Mesodermal cell (in vitro differentiated cells): ENCODE measurements at regions not wholly inside any gene's neighbourhood (a gene's known extent, or its start where the extent isn't known, plus 50 kb on each side); places are given as distances from the start of the nearest gene placed in this dataset.

ENCODE experiments used
- H3K27ac ChIP-seq: 2 replicates; pipeline ENCODE4 v1.7.0; 2013; ENCODE audit warnings: mild to moderate bottlenecking, low read depth, low read length, moderate library complexity; ENCODE audit not compliant: severe bottlenecking
- H3K36me3 ChIP-seq: 2 replicates; pipeline ENCODE4 v1.7.1; 2013; ENCODE audit warnings: mild to moderate bottlenecking, low read length, moderate library complexity; ENCODE audit not compliant: control insufficient read depth, insufficient read depth
- H3K4me1 ChIP-seq: one replicate; pipeline ENCODE4 v1.7.1; 2013; ENCODE audit warnings: mild to moderate bottlenecking, low read length; ENCODE audit not compliant: insufficient read depth, control insufficient read depth, poor library complexity, severe bottlenecking
- H3K4me3 ChIP-seq: 2 replicates; pipeline ENCODE4 v1.7.0; 2013; ENCODE audit warnings: low read length, control low read depth, mild to moderate bottlenecking; ENCODE audit not compliant: insufficient read depth, poor library complexity, severe bottlenecking; ENCODE audit errors: extremely low read depth
- H3K9me3 ChIP-seq: 2 replicates; pipeline ENCODE4 v1.7.1; 2013; ENCODE audit warnings: mild to moderate bottlenecking, low read length, moderate library complexity; ENCODE audit not compliant: control insufficient read depth
- WGBS, 2 experiments: methylation state at CpG; one replicate each; pipeline ENCODE4 v1.1.5; 2013; ENCODE audit warnings: missing lambda C conversion rate in 2 of 2; ENCODE audit not compliant: insufficient coverage in 2 of 2; 5-methylcytosine and 5-hydroxymethylcytosine counted together

GRCh38 chr2:192783643-192784042 is 588.9 kb upstream of the TMEFF2 start:
- H3K4me3 ChIP-seq: no peak overlapping the region
- no CpG with 5 or more reads among the region's 3 CpGs for WGBS, 2 experiments

GRCh38 chr2:192775459-192776262 is 580.9 kb upstream of the TMEFF2 start:
- Histone ChIP-seq H3K9me3 (no peaks in the 10 kb centered on the region), H3K27ac (no peak overlapping the region), H3K36me3 (no peaks in the 10 kb centered on the region), H3K4me3 (no peak overlapping the region), H3K4me1 (no peaks in the 10 kb centered on the region)
- WGBS, 2 experiments: 85 to 96% methylated on average over 2 to 3 of the region's 6 CpGs

More at GRCh38 chr2:192783643-192784042, 588.9 kb upstream of the TMEFF2 start:
- Histone ChIP-seq H3K27ac (no peak overlapping the region), H3K4me1 (no peaks in the 10 kb centered on the region), H3K9me3 (no peaks in the 10 kb centered on the region), H3K36me3 (no peaks in the 10 kb centered on the region)

- Histone ChIP-seq H3K4me1 (no peaks in the 10 kb centered on the region), H3K27ac (no peak overlapping the region), H3K4me3 (no peak overlapping the region), H3K9me3 (no peaks in the 10 kb centered on the region), H3K36me3 (no peaks in the 10 kb centered on the region)
- 94 to 100% methylated on average over 1 to 3 of the region's 4 CpGs for WGBS, 2 experiments
Measured at GRCh38 chr2:192775011-192775410, 580.3 kb upstream of the TMEFF2 start.

- no peaks in the 10 kb centered on the region for H3K4me1 ChIP-seq
- no peaks in the 10 kb centered on the region for H3K36me3 ChIP-seq
- H3K4me3 ChIP-seq: no peak overlapping the region
- no peak overlapping the region for H3K27ac ChIP-seq
- no peaks in the 10 kb centered on the region for H3K9me3 ChIP-seq
- WGBS, 2 experiments: 93% methylated on average over 1 of the region's 2 CpGs; no CpG with 5 or more reads in 1 of the 2 experiments
Measured at GRCh38 chr2:192773044-192773443, 578.3 kb upstream of the TMEFF2 start.

GRCh38 chr2:192749611-192750200 is 555.0 kb upstream of the TMEFF2 start:
- no peaks in the 10 kb centered on the region for H3K4me1 ChIP-seq
- no peaks in the 10 kb centered on the region for H3K9me3 ChIP-seq
- no CpG with 5 or more reads among the region's 1 CpG for WGBS, 2 experiments
- H3K27ac ChIP-seq: no peak overlapping the region
- H3K4me3 ChIP-seq: no peak overlapping the region
- H3K36me3 ChIP-seq: no peaks in the 10 kb centered on the region

- no peaks in the 10 kb centered on the region for H3K36me3 ChIP-seq
- H3K4me1 ChIP-seq: no peaks in the 10 kb centered on the region
- no peaks in the 10 kb centered on the region for H3K9me3 ChIP-seq
- H3K27ac ChIP-seq: no peak overlapping the region
- no peak overlapping the region for H3K4me3 ChIP-seq
Measured at GRCh38 chr2:192741889-192742288, 547.2 kb upstream of the TMEFF2 start.

- Histone ChIP-seq H3K36me3 (no peaks in the 10 kb centered on the region), H3K4me3 (no peak overlapping the region), H3K4me1 (no peaks in the 10 kb centered on the region), H3K9me3 (no peaks in the 10 kb centered on the region), H3K27ac (no peak overlapping the region)
- 77 to 84% methylated on average over 3 of the region's 3 CpGs for WGBS, 2 experiments
Measured at GRCh38 chr2:192735447-192735846, 540.7 kb upstream of the TMEFF2 start.

GRCh38 chr2:192729369-192729768 is 534.6 kb upstream of the TMEFF2 start:
- no peaks in the 10 kb centered on the region for H3K36me3 ChIP-seq
- no peaks in the 10 kb centered on the region for H3K4me1 ChIP-seq
- H3K9me3 ChIP-seq: no peaks in the 10 kb centered on the region
- H3K4me3 ChIP-seq: no peak overlapping the region
- no CpG with 5 or more reads among the region's 2 CpGs for WGBS, 2 experiments
- H3K27ac ChIP-seq: no peak overlapping the region

GRCh38 chr2:192725991-192726390 is 531.3 kb upstream of the TMEFF2 start:
- Histone ChIP-seq H3K27ac (no peak overlapping the region), H3K4me3 (no peak overlapping the region)
- WGBS, 2 experiments: 78 to 80% methylated on average over 1 of the region's 1 CpG

GRCh38 chr2:192719629-192720028 is 524.9 kb upstream of the TMEFF2 start:
- Histone ChIP-seq H3K4me3 (no peak overlapping the region), H3K4me1 (no peaks in the 10 kb centered on the region), H3K9me3 (no peaks in the 10 kb centered on the region), H3K36me3 (no peaks in the 10 kb centered on the region), H3K27ac (no peak overlapping the region)

More at GRCh38 chr2:192725991-192726390, 531.3 kb upstream of the TMEFF2 start:
- H3K4me1 ChIP-seq: no peaks in the 10 kb centered on the region
- H3K36me3 ChIP-seq: no peaks in the 10 kb centered on the region
- H3K9me3 ChIP-seq: no peaks in the 10 kb centered on the region

- Histone ChIP-seq H3K4me3 (no peak overlapping the region), H3K9me3 (no peaks in the 10 kb centered on the region), H3K36me3 (no peaks in the 10 kb centered on the region), H3K4me1 (no peaks in the 10 kb centered on the region), H3K27ac (no peak overlapping the region)
- WGBS, 2 experiments: no CpG with 5 or more reads among the region's 3 CpGs
Measured at GRCh38 chr2:192718340-192718739, 523.6 kb upstream of the TMEFF2 start.
